C4-2B (cell line): ENCODE measurements at regions not wholly inside any gene's neighbourhood (a gene's known extent, or its start where the extent isn't known, plus 50 kb on each side); places are given as distances from the start of the nearest gene placed in this dataset.

Source experiments
- ZFX ChIP-seq: fragments of 450-650 bp; IDR thresholded peaks from 2 replicates; pipeline ENCODE4 v1.6.1; 2017
- TF ChIP-seq, protein P1 (sequence below): fragments of 450-650 bp; conservative IDR thresholded peaks from 2 replicates; pipeline ENCODE4 v1.5.1; 2017; ENCODE audit warnings: mild to moderate bottlenecking

DNA sequence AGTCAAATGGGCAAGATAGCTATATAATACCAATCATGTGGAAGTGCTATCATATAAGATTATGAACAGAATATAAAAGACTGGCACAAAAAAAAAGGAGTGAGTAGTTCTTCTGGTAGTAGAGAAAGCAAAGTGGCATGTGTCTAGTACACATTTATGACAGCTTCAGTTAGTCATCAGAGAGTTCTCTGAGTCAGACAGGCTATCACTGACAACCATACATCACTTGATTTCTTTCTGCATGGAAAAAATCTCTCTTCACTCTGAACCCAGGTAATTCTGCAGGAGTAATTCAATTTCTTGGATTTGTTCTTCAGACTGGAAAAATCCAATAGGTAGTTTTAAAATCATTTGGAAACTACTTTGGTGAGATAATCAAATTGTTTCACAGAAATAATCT, 286.8 kb upstream of the ANO3 start:
- TF ChIP-seq, protein P1, sequence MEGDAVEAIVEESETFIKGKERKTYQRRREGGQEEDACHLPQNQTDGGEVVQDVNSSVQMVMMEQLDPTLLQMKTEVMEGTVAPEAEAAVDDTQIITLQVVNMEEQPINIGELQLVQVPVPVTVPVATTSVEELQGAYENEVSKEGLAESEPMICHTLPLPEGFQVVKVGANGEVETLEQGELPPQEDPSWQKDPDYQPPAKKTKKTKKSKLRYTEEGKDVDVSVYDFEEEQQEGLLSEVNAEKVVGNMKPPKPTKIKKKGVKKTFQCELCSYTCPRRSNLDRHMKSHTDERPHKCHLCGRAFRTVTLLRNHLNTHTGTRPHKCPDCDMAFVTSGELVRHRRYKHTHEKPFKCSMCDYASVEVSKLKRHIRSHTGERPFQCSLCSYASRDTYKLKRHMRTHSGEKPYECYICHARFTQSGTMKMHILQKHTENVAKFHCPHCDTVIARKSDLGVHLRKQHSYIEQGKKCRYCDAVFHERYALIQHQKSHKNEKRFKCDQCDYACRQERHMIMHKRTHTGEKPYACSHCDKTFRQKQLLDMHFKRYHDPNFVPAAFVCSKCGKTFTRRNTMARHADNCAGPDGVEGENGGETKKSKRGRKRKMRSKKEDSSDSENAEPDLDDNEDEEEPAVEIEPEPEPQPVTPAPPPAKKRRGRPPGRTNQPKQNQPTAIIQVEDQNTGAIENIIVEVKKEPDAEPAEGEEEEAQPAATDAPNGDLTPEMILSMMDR, result no peak
- TF ChIP-seq ZFX, result no peak
